ENCODE measurements at regions not wholly inside any gene's neighbourhood (a gene's known extent, or its start where the extent isn't known, plus 50 kb on each side); places are given as distances from the start of the nearest gene placed in this dataset.

DNA sequence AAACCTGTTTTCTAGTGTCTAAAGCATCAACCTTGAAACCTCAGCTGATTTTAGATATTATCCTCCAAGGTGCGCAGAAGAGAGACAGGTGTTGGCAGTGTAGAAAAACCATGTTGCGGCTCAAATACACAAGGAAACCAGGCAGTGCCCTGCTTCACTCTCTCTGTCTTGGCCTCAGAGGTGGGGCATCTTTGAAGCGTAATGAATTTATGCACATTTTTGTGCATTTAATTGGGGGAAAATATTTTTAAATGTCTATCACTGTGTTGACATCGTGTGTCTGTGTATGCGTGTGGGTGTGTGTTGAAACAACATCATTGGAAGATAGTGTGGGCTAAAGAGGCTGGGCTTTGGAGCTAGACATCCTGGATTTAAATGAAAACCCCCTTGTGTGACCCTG, 334.0 kb upstream of the CHD6 start:
- no peak for DNase-seq (ENCODE audit: low read depth)
- TF ChIP-seq, protein P1, sequence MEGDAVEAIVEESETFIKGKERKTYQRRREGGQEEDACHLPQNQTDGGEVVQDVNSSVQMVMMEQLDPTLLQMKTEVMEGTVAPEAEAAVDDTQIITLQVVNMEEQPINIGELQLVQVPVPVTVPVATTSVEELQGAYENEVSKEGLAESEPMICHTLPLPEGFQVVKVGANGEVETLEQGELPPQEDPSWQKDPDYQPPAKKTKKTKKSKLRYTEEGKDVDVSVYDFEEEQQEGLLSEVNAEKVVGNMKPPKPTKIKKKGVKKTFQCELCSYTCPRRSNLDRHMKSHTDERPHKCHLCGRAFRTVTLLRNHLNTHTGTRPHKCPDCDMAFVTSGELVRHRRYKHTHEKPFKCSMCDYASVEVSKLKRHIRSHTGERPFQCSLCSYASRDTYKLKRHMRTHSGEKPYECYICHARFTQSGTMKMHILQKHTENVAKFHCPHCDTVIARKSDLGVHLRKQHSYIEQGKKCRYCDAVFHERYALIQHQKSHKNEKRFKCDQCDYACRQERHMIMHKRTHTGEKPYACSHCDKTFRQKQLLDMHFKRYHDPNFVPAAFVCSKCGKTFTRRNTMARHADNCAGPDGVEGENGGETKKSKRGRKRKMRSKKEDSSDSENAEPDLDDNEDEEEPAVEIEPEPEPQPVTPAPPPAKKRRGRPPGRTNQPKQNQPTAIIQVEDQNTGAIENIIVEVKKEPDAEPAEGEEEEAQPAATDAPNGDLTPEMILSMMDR (conservative IDR thresholded peaks at IDR 0.05; ENCODE audit: low read length), result no peak
- H3K4me3 ChIP-seq (ENCODE audit: low read length), result no peak overlapping the region

DNA sequence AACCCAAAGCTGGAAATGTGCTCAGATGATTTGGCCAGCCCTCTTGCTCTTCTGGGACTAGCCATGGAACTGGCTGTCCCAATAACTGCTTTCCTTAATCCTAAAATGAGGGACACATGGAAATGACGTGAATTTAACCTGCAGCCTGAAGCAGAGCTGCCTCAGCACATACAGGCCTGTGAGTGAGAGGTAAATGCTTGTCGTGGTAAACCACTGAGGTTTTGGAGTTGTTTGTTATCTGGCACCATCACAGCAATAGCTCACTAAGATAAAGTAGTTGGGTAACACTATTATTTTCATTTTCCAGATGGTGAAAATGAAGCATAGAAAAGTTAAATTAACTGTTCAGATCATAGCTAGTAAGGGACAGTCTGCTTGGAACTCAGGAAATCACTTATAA, 333.4 kb upstream of the CHD6 start:
- TF ChIP-seq, protein P1 (conservative IDR thresholded peaks at IDR 0.05; ENCODE audit: low read length), result no peak
- no peak for DNase-seq (ENCODE audit: low read depth)

DNA sequence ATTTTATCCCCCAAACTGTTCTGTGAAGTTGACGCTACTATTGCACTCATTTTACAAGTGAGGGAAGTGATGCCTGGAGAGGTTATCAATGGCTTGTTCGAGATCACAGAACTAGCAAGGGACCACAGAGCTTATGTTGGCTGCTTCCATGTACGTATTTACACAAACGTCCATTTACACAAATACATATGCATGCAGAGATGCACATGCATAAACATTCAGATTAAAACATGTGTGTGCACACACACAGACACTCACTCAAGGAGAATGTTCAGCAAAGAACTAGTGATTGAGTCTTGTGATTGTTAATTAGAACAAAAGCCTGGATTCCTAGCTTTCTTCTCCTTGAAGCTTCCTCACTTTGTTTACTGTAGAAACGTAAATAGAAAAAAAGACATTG, 321.5 kb upstream of the CHD6 start:
- no peak overlapping the region for H3K4me3 ChIP-seq (ENCODE audit: low read length)
- TF ChIP-seq, protein P1 (conservative IDR thresholded peaks at IDR 0.05; ENCODE audit: low read length), result no peak
- DNase-seq (ENCODE audit: low read depth), result no peak

More for the DNA sequence above, 333.4 kb upstream of the CHD6 start:
- H3K4me3 ChIP-seq (ENCODE audit: low read length), result no peak overlapping the region

DNA sequence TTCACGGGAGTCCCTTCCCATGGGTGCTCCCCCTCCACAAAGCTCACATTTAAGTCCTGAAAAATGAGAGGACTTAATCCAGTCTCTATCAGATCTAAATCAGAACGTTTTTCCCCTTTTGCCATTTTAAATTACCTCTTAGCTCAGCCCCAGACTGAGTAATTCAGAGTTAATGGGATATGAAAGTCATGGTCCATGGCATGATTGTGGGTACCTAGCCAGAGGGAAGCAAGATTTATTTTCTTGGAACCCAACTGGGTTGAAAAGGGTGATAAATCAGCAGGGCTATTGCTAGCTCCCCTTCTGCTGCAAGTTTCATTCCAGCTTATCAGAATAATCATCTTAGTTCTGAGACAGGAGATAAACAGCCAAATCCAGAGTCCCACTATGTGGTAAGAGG, 320.2 kb upstream of the CHD6 start:
- no peak overlapping the region for H3K4me3 ChIP-seq (ENCODE audit: low read length)
- TF ChIP-seq, protein P1 (conservative IDR thresholded peaks at IDR 0.05; ENCODE audit: low read length), result no peak
- no peak for DNase-seq (ENCODE audit: low read depth)

DNA sequence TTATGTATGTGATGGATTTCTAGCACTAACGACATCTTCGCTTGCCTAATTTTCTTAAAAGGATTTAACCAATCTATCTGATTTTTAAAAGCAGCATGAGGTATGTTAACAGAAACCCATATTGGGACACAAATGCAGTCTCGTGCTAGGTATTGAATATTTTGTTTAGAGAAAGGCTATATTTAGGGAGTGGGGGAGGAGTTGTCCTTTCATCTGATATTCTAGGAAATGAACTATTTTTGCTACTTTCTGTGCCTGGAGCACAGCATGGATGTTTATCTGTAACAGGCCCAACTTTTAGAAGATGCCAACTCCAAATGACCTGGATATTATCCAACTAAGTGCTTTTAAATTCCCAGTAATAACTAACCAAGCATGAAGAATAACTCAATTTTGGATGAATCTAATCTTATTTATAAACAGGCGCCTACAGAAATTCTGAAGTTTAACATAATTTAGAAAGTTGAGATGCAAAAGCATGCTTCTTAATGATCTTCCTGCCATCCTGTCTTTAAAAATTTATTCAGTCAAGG, 317.1 kb upstream of the CHD6 start:
- TF ChIP-seq, protein P1 (conservative IDR thresholded peaks at IDR 0.05; ENCODE audit: low read length), result no peak
- H3K4me3 ChIP-seq (ENCODE audit: low read length), result no peak overlapping the region
- DNase-seq (ENCODE audit: low read depth), result no peak

DNA sequence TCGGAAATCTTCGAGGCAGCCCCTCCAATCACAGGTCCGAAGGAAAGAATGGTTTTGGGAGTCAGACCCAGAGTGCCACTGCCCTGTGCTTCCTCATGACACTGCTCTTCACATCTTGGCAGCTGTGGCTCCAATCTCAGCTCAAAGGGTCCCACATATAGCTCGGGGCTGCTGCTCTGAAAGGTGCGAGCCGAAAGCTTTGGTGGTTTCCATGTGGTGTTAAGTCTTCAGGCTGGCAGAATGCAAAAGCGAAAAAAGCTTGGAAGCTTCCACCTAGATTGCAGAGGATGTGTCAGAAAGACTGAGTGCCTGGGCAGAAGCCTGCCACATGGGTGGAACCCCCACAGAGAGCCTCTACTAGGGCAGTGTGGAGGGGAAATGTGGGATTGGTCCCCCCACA, 314.3 kb upstream of the CHD6 start:
- no peak overlapping the region for H3K4me3 ChIP-seq (ENCODE audit: low read length)
- DNase-seq (ENCODE audit: low read depth), result no peak
- TF ChIP-seq, protein P1 (conservative IDR thresholded peaks at IDR 0.05; ENCODE audit: low read length), result no peak

DNA sequence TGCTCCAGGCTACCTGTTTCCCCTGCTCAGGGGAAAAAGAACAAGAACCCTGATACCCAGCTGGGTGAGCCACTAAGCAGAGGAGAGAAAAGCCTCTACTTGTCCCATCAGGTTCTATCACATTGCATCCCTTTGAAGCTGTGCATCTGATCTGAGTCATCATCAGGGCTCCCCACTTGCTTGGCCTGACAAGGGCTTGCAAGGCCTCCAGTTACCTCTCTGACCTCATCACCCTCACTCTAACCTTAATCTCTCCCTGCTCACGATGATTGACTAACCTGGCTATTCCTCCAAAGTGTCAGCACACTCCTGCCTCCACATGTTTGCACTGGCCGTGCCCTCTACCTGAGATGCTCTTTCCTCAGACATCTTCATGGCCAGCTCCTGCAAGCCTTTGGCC, 309.5 kb upstream of the CHD6 start:
- no peak for DNase-seq (ENCODE audit: low read depth)
- TF ChIP-seq, protein P1 (conservative IDR thresholded peaks at IDR 0.05; ENCODE audit: low read length), result no peak
- H3K4me3 ChIP-seq (ENCODE audit: low read length), result no peak overlapping the region
